ENCODE measurements at regions not wholly inside any gene's neighbourhood (a gene's known extent, or its start where the extent isn't known, plus 50 kb on each side); places are given as distances from the start of the nearest gene placed in this dataset.

GRCh38 chr18:72612894-72613533, 68.9 kb upstream of the CBLN2 start:
- no peak for ATAC-seq (ENCODE audit: insufficient number of reproducible peaks, low FRiP score, low read depth)
- Histone ChIP-seq H3K9me3 (no peaks in the 10 kb centered on the region), H3K27me3 (replicated peaks; ENCODE audit: insufficient read depth) (no peaks in the 10 kb centered on the region), H3K36me3 (no peaks in the 10 kb centered on the region), H3K4me1 (ENCODE audit: control insufficient read depth in 1 of 2, low read depth in 2 of 2) (no peaks in the 10 kb centered on the region), H3K4me3 (no peak overlapping the region), H3K27ac (no peak overlapping the region)
- DNase-seq (ENCODE audit: low spot score): no peak
- no peak for TF ChIP-seq CTCF (IDR thresholded peaks at IDR 0.05)

- no peak overlapping the region for H3K4me3 ChIP-seq
- no peak for DNase-seq (ENCODE audit: low spot score)
- no peak overlapping the region for H3K27ac ChIP-seq
- no peaks in the 10 kb centered on the region for H3K36me3 ChIP-seq
- H3K27me3 ChIP-seq (replicated peaks; ENCODE audit: insufficient read depth): no peaks in the 10 kb centered on the region
- H3K9me3 ChIP-seq: no peaks in the 10 kb centered on the region
- no peak for ATAC-seq (ENCODE audit: insufficient number of reproducible peaks, low FRiP score, low read depth)
- H3K4me1 ChIP-seq (ENCODE audit: control insufficient read depth in 1 of 2, low read depth in 2 of 2): no peaks in the 10 kb centered on the region
- no peak for TF ChIP-seq CTCF (IDR thresholded peaks at IDR 0.05)
These were observed 61.2 kb upstream of the CBLN2 start for GRCh38 chr18:72605376-72605775.

GRCh38 chr18:72601944-72602343, 57.8 kb upstream of the CBLN2 start:
- Histone ChIP-seq H3K4me3 (no peak overlapping the region), H3K27ac (no peak overlapping the region), H3K36me3 (no peaks in the 10 kb centered on the region), H3K4me1 (ENCODE audit: control insufficient read depth in 1 of 2, low read depth in 2 of 2) (no peaks in the 10 kb centered on the region), H3K27me3 (replicated peaks; ENCODE audit: insufficient read depth) (no peaks in the 10 kb centered on the region), H3K9me3 (no peaks in the 10 kb centered on the region)
- TF ChIP-seq CTCF (IDR thresholded peaks at IDR 0.05): no peak
- ATAC-seq (ENCODE audit: insufficient number of reproducible peaks, low FRiP score, low read depth) (no peak), DNase-seq (ENCODE audit: low spot score) (no peak)

GRCh38 chr18:72601481-72601880, 57.3 kb upstream of the CBLN2 start:
- no peaks in the 10 kb centered on the region for H3K4me1 ChIP-seq (ENCODE audit: control insufficient read depth in 1 of 2, low read depth in 2 of 2)
- H3K9me3 ChIP-seq: no peaks in the 10 kb centered on the region
- no peak overlapping the region for H3K4me3 ChIP-seq
- H3K36me3 ChIP-seq: no peaks in the 10 kb centered on the region
- DNase-seq (ENCODE audit: low spot score): no peak
- H3K27me3 ChIP-seq (replicated peaks; ENCODE audit: insufficient read depth): no peaks in the 10 kb centered on the region
- ATAC-seq (ENCODE audit: insufficient number of reproducible peaks, low FRiP score, low read depth): no peak
- no peak overlapping the region for H3K27ac ChIP-seq
- no peak for TF ChIP-seq CTCF (IDR thresholded peaks at IDR 0.05)

Measured in thoracic aorta (tissue), 2 donors.